ENCODE measurements at regions not wholly inside any gene's neighbourhood (a gene's known extent, or its start where the extent isn't known, plus 50 kb on each side); places are given as distances from the start of the nearest gene placed in this dataset.

- Histone ChIP-seq H3K9me3 (ENCODE audit: insufficient read depth, low read length) (0 out of 2 replicates have a peak, but pooled peaks cover 8% of the 10 kb centered on the region), H3K79me2 (ENCODE audit: insufficient read depth, low read length) (no peaks in the 10 kb centered on the region), H2AFZ (ENCODE audit: low read depth, low read length, severe bottlenecking) (no peak overlapping the region), H3K9ac (ENCODE audit: low read length) (no peak overlapping the region), H3F3A (ENCODE audit: insufficient read depth) (no peaks in the 10 kb centered on the region), H4K20me1 (ENCODE audit: low read depth, low read length) (no peaks in the 10 kb centered on the region), H3K36me3 (ENCODE audit: low read length) (no peaks in the 10 kb centered on the region), H3K4me2 (ENCODE audit: low read depth, low read length, poor library complexity, severe bottlenecking) (no peak overlapping the region), H3K27ac (ENCODE audit: low read depth, low read length) (no peak overlapping the region), H3K27me3 (ENCODE audit: low read length) (no peaks in the 10 kb centered on the region), H3K4me3 (ENCODE audit: insufficient read depth, low read length, poor library complexity, severe bottlenecking) (no peak overlapping the region), H3K9me2 (replicated peaks; ENCODE audit: insufficient read depth, low read length) (no peaks in the 10 kb centered on the region)
- no peak for TF ChIP-seq CTCF (IDR thresholded peaks at IDR 0.05; ENCODE audit: insufficient read depth, low read length, poor library complexity, severe bottlenecking)
- no peak for TF ChIP-seq EZH2phosphoT487 (conservative IDR thresholded peaks at IDR 0.05; ENCODE audit: low read length)
Measured at GRCh38 chr18:39761273-39761672, 2193.8 kb upstream of the PIK3C3 start.

GRCh38 chr18:39759926-39760325 is 2194.3 kb upstream of the CELF4 start:
- H3K9ac ChIP-seq (ENCODE audit: low read length): no peak overlapping the region
- H3K27me3 ChIP-seq (ENCODE audit: low read length): no peaks in the 10 kb centered on the region
- H3F3A ChIP-seq (ENCODE audit: insufficient read depth): no peaks in the 10 kb centered on the region
- H3K4me3 ChIP-seq (ENCODE audit: insufficient read depth, low read length, poor library complexity, severe bottlenecking): no peak overlapping the region
- H3K36me3 ChIP-seq (ENCODE audit: low read length): no peaks in the 10 kb centered on the region
- no peaks in the 10 kb centered on the region for H3K9me2 ChIP-seq (replicated peaks; ENCODE audit: insufficient read depth, low read length)
- H2AFZ ChIP-seq (ENCODE audit: low read depth, low read length, severe bottlenecking): no peak overlapping the region
- 0 out of 2 replicates have a peak, but pooled peaks cover 8% of the 10 kb centered on the region for H3K9me3 ChIP-seq (ENCODE audit: insufficient read depth, low read length)
- no peak for TF ChIP-seq CTCF (IDR thresholded peaks at IDR 0.05; ENCODE audit: insufficient read depth, low read length, poor library complexity, severe bottlenecking)
- TF ChIP-seq EZH2phosphoT487 (conservative IDR thresholded peaks at IDR 0.05; ENCODE audit: low read length): no peak
- no peaks in the 10 kb centered on the region for H3K79me2 ChIP-seq (ENCODE audit: insufficient read depth, low read length)
- H4K20me1 ChIP-seq (ENCODE audit: low read depth, low read length): no peaks in the 10 kb centered on the region
- H3K27ac ChIP-seq (ENCODE audit: low read depth, low read length): no peak overlapping the region
- H3K4me2 ChIP-seq (ENCODE audit: low read depth, low read length, poor library complexity, severe bottlenecking): no peak overlapping the region

- H3K9me2 ChIP-seq (replicated peaks; ENCODE audit: insufficient read depth, low read length): no peaks in the 10 kb centered on the region
- H3K4me2 ChIP-seq (ENCODE audit: low read depth, low read length, poor library complexity, severe bottlenecking): no peak overlapping the region
- H2AFZ ChIP-seq (ENCODE audit: low read depth, low read length, severe bottlenecking): no peak overlapping the region
- no peaks in the 10 kb centered on the region for H3F3A ChIP-seq (ENCODE audit: insufficient read depth)
- TF ChIP-seq EZH2phosphoT487 (conservative IDR thresholded peaks at IDR 0.05; ENCODE audit: low read length): no peak
- no peak for TF ChIP-seq CTCF (IDR thresholded peaks at IDR 0.05; ENCODE audit: insufficient read depth, low read length, poor library complexity, severe bottlenecking)
- no peak overlapping the region for H3K4me3 ChIP-seq (ENCODE audit: insufficient read depth, low read length, poor library complexity, severe bottlenecking)
- no peak overlapping the region for H3K9ac ChIP-seq (ENCODE audit: low read length)
- peaks cover 7% of the 10 kb centered on the region; the same call in 1 of the 2 replicates for H3K9me3 ChIP-seq (ENCODE audit: insufficient read depth, low read length)
- H4K20me1 ChIP-seq (ENCODE audit: low read depth, low read length): no peaks in the 10 kb centered on the region
- no peak overlapping the region for H3K27ac ChIP-seq (ENCODE audit: low read depth, low read length)
- no peaks in the 10 kb centered on the region for H3K36me3 ChIP-seq (ENCODE audit: low read length)
- H3K27me3 ChIP-seq (ENCODE audit: low read length): no peaks in the 10 kb centered on the region
- no peaks in the 10 kb centered on the region for H3K79me2 ChIP-seq (ENCODE audit: insufficient read depth, low read length)
Measured at GRCh38 chr18:39753178-39753577, 2187.6 kb upstream of the CELF4 start.

All from SU-DHL-6 (cell line).